ENCODE measurements at regions not wholly inside any gene's neighbourhood (a gene's known extent, or its start where the extent isn't known, plus 50 kb on each side); places are given as distances from the start of the nearest gene placed in this dataset.

DNA sequence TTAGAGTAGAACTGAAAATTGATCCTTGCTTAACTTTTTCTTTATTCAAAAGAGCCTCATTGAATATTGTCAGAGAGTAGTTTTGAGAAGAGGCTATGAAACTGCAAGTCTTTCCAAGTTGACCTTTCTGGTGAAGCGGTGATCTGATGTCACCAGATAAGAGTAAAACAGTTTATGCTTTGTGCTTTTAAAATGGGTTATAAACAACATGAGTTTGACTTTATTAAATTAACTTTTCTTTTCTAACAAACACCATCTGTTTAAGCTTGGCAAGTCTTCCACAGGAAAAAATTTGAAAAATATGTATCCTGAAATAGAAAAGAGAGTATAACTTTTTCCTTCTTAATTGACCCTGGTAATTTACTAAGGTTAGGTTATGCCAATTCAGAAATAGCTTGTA lies 408.7 kb upstream of the NOVA1 start:
- DNase-seq: no peak

GRCh38 chr14:27008187-27008586 lies 410.4 kb upstream of the NOVA1 start:
- no peak for DNase-seq

- no peak for DNase-seq
Measured at GRCh38 chr14:27012641-27013040, 414.8 kb upstream of the NOVA1 start.

DNA sequence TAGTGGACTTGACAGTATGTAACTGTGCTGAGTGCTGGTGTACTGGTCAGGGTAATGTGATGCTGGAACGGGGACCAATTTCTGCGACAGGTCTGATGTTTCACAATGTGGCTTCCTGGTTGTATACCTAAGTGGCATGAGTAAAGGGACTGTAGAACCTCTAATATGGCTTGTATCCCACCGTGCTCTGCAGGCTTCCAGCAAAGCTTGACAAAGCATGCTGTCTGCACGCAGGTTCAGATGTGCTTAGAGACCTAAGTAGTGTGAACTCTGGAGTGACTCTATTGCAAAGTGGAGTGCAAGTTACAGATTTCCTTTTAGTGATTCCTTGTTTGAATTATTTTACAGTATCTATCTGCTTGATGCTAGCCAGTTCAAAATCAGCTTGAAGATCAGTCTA lies 415.8 kb upstream of the NOVA1 start:
- DNase-seq: no peak

DNA sequence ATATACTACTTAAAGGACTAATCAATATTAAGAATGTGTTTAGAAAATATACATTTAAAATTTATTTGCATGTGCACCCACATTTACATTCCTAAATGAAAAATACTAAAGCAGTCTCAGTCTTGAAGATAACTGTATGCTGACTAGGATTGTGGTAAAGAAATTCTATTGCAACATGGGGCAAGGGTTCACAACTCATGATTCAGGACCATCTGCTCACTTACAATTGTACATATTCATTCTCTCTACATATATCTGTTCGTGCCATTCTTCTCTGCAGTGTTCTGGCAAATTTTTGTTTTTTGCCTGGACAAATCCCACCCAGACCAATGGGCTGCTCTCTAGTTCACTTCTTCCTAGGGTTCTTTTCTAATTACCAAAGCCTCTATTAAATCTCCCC lies 417.2 kb upstream of the NOVA1 start:
- DNase-seq: no peak

DNA sequence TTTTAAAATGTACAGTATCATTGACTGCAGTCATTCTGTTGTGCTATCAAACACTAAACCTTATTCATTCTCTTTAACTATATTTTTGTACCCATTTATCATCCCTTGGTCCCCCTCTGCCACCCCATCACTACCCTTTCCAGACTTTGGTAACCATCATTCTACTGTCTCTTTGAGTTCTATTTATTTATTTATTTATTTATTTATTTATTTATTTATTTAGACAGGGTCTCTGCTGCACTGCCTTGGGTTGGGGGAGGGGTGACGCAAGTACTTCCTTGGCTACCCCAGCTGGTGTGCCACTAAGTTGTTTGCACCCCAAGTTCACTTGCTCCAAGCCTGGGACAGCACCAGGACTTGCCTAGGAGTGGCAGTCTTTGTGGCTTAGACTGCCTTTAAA lies 427.8 kb upstream of the NOVA1 start:
- no peak for DNase-seq

DNA sequence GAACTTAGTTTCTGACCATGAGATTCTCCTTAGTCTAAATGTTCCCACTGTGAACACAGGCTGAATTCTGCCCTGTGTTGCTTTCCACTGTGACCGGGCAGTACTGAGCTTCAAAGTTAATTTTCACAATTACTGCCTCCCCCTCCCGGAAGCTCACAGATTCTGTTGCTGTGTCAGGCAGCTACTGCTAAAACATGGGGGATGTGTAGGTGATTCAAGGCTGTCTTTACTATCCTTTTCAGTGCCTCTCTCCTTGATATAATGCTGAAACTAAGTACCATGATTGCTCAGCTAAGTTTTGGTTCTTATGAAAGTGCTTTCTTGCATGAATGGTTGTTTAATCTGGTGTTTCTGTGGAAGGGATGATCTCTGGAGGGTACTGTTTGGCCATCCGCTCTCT lies 428.3 kb upstream of the NOVA1 start:
- no peak for DNase-seq

GRCh38 chr14:27040552-27040951 lies 442.7 kb upstream of the NOVA1 start:
- no peak for DNase-seq

DNA sequence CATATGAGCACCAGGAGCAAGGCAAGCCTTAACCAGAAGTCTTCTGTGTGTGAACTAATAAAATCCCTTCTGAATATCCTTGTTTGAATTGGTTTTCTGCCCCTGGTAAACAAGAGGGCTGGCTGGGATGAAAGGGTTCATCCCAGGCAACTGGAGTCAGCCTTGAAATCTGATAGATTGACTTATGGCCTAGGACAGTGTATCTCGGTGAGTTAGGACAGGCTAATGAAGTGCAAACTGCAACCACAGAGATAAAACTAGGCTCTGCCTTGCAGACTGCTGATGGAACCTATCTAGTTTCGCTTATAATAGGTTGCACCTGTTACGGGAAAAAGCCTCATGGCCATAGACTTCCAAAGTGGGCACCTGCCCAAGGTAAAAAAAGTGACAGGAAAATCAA lies 451.9 kb upstream of the NOVA1 start:
- DNase-seq: no peak

DNA sequence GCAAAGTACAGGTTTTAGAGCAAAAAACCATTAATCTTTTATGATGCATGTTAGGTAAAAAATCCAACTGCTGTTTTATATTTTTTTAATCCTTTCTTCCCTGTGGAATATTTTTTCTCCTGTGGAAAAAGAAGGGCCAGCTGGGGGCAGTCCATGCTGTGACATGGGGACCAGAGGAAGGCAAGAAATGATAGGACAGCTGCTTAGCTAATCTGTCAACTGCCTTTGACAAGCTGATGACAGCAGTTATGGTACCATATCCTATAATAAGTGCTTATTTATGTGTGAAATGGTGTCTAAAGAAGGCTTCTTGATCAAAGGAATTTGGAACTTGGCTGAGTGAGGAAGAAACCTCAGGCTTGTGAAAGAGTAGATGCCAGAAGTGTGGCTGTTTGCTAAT lies 452.4 kb upstream of the NOVA1 start:
- DNase-seq: no peak

- no peak for DNase-seq
Measured at GRCh38 chr14:27056586-27056985, 458.8 kb upstream of the NOVA1 start.

DNA sequence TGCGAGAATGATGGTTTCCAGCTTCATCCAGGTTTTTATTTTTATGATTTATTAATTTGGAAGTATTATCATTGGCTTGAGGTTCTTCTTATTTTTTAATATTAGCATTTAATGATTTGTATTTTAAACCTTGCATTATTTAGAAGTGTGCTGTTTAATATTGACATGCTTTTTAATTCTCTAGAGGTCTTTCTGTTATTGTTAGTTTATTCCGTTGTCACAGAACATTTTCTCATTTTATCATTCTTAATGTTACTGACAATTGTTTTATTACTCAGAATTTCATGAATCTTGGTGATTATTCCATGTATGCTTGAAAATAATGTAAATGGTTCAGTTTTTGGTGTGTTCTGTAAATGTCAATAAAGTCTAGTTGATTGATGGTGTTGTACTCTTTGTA lies 463.5 kb upstream of the NOVA1 start:
- no peak for DNase-seq

GRCh38 chr14:27063959-27064358 lies 466.1 kb upstream of the NOVA1 start:
- DNase-seq: no peak

GRCh38 chr14:27065886-27066285 lies 468.1 kb upstream of the NOVA1 start:
- DNase-seq: no peak

- DNase-seq: no peak
Measured at GRCh38 chr14:27067961-27068360, 470.1 kb upstream of the NOVA1 start.

DNA sequence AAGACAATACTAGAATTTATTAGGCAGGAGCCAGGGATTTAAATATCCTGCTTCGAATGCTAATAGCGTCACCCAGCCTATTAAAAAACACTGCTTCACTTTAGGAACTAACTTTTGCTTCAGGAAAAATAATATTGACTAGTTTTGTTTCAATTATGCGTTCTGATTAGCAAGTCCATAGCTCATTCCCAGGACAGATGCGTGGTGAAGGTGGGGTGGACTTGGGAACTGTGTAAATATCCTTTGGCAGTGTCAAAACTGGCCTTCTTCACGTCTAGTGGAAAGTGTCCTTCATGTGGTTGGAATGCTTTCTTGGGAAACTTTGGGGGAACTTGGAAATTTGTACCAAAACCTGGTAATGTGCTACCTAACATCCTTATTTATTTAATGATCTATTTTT lies 474.8 kb upstream of the NOVA1 start:
- no peak for DNase-seq

GRCh38 chr14:27075503-27075902 lies 477.7 kb upstream of the NOVA1 start:
- DNase-seq: no peak

- DNase-seq: no peak
Measured at GRCh38 chr14:27077214-27077613, 479.4 kb upstream of the NOVA1 start.

GRCh38 chr14:27077710-27078109 lies 479.9 kb upstream of the NOVA1 start:
- DNase-seq: no peak

GRCh38 chr14:27078191-27078590 lies 480.4 kb upstream of the NOVA1 start:
- DNase-seq: no peak

- no peak for DNase-seq
Measured at GRCh38 chr14:27079716-27080115, 481.9 kb upstream of the NOVA1 start.

DNA sequence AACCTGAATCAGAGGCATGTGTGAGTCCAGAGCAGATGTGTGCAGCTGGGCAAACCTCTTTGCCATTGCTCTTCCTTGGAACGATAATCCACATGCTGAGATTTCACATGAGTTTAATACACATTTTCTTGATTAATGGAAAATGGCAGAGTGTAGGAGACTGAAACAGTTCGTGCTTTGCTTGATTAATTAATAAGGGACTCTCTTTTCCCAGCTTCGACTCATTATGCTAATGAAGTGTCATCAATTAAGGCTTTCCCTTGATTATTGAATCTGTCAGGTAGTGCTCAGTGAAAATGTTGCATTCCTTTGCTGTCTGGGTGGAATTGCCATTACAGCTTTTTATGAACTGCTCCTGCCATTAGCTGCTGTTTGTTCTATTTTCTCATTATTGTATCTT lies 487.7 kb upstream of the NOVA1 start:
- no peak for DNase-seq

GRCh38 chr14:27090716-27091115 lies 492.9 kb upstream of the NOVA1 start:
- DNase-seq: no peak

GRCh38 chr14:27091973-27092372 lies 494.1 kb upstream of the NOVA1 start:
- DNase-seq: no peak

- DNase-seq: no peak
Measured at GRCh38 chr14:27096091-27096490, 498.3 kb upstream of the NOVA1 start.

GRCh38 chr14:27098451-27098850 lies 500.6 kb upstream of the NOVA1 start:
- no peak for DNase-seq

All from CD4-positive, alpha-beta T cell treated with Interferon alpha-2 for 1 hour (primary cell).